Lower leg skin (tissue), 4 donors: ENCODE measurements at regions not wholly inside any gene's neighbourhood (a gene's known extent, or its start where the extent isn't known, plus 50 kb on each side); places are given as distances from the start of the nearest gene placed in this dataset.

Source experiments
- DNase-seq, 2 donors: peaks; one replicate each; pipeline ENCODE4 v3.0.0-alpha.2; 2019; ENCODE audit warnings: low spot score in 2 of 2
- H3K4me3 ChIP-seq: fragments of 200-600 bp; sonication (generic); 2 replicates; pipeline ENCODE4 v1.5.1; 2017; ENCODE audit warnings: mild to moderate bottlenecking, low read depth; ENCODE audit not compliant: poor library complexity, severe bottlenecking
- CTCF ChIP-seq, 3 donors: fragments of 450-650 bp; IDR thresholded peaks; one replicate each; pipeline ENCODE4 v1.5.1; 2016; ENCODE audit warnings: antibody characterized with exemption in 3 of 3, mild to moderate bottlenecking in 3 of 3, moderate library complexity in 2 of 3
- POLR2A ChIP-seq, 2 donors: fragments of 450-650 bp; IDR thresholded peaks; one replicate each; pipeline ENCODE4 v1.6.1; 2016 to 2017; ENCODE audit warnings: antibody characterized with exemption in 2 of 2, mild to moderate bottlenecking in 1 of 2, moderate library complexity in 1 of 2
- WGBS, 2 donors: methylation state at CpG; one replicate each; pipeline ENCODE4 v1.1.5; 2018; 5-methylcytosine and 5-hydroxymethylcytosine counted together
- intact Hi-C: fragments of 100-400 bp; cut with DNase I; formaldehyde crosslinking; loops from one replicate; pipeline ENCODE4 v1.15.0; 2023; ENCODE audit warnings: low total_unique reads

DNA sequence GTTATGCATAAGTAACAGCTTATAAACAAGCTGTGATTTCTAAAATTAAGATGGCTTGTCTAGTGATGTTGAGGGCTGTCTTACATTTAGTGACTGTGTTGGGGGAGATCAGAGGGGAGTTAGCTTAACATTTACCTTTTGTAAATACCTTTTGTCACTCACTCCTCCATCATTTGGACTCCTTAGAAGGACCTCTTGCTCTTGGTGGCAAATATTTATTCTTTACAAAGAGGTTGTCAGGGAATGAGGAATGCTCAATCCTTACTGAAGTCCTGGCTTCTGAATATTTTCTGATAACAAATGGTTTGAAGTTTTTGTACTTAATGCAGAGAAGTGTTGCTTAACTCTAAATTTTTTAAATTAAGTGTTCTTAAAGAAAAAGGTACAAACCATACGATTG is 438.8 kb upstream of the FAM98A start:
- intact Hi-C loops: no loop called here
- 91 to 92% methylated on average over 1 of the region's 1 CpG for WGBS, 2 donors
- no peak for DNase-seq
- TF ChIP-seq POLR2A (IDR thresholded peaks at IDR 0.05) (no peak), CTCF (IDR thresholded peaks at IDR 0.05) (no peak)
- H3K4me3 ChIP-seq: no peak overlapping the region

DNA sequence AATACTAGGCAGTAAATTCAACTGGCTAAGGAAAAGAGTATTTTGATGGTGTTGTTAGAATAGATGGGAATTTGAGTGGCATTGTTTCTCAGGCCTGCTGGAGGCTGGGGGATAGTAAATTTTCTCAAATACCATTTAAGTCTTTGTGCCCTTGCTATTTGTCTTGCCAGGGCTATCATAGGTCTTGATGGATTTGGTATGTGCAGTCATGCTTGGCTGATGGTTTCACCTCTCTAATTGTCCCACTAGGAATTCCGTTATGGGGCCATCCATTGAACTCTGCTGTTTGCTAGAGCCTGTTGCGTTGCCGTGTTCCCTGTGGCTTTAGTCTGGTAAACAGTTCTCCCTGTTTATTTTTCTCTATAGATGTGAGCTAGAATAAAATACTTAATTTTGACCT is 438.1 kb upstream of the FAM98A start:
- no peak for TF ChIP-seq POLR2A (IDR thresholded peaks at IDR 0.05)
- TF ChIP-seq CTCF (IDR thresholded peaks at IDR 0.05): no peak
- intact Hi-C loops: no loop called here
- DNase-seq: no peak
- no peak overlapping the region for H3K4me3 ChIP-seq
- 63 to 67% methylated on average over 3 of the region's 3 CpGs for WGBS, 2 donors

GRCh38 chr2:34031097-34031496 is 432.0 kb upstream of the FAM98A start:
- intact Hi-C loops: no loop called here
- H3K4me3 ChIP-seq: no peak overlapping the region
- WGBS, 2 donors: 14 to 20% methylated on average over 1 of the region's 1 CpG
- TF ChIP-seq CTCF (IDR thresholded peaks at IDR 0.05) (no peak), POLR2A (IDR thresholded peaks at IDR 0.05) (no peak)
- DNase-seq: no peak

DNA sequence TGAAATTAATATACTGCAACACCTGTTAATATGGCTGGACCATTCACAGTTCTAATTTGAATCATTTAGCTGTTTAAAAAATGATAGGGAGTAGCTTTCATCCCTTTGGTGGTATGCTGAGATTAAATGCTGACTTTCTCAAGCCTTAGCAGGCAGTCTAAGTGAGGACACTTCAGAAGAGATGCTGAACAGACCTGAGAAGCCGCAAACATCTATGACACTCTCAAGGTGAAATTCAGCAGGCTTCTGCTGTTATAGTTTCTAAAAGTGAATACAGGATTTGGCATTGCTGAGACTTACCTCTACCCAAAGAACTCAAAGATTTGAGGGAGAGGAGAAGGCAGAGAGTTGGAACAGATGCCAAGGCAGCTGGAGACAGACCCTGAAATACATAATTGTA is 431.2 kb upstream of the FAM98A start:
- DNase-seq: no peak
- TF ChIP-seq POLR2A (IDR thresholded peaks at IDR 0.05) (no peak), CTCF (IDR thresholded peaks at IDR 0.05) (no peak)
- intact Hi-C loops: no loop called here
- H3K4me3 ChIP-seq: no peak overlapping the region
- 83 to 100% methylated on average over 1 of the region's 1 CpG for WGBS, 2 donors

DNA sequence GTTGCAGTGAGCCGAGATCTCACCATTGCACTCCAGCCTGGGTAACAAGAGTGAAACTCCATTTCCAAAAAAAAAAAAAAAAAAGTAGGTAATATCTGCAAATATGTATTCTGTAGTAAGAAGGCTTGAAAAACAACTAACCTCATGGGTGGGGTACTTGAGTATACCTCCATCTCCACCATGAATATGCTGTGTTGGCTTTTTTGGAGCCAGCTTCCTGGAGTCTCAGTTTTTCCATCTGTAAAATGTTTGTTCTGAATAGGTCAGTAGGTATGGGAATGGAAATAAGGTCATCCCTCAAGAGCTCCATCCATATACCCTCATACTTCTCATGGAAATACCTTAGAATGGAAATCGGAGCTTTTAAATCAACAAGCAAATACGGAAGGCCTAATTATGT is 430.0 kb upstream of the FAM98A start:
- TF ChIP-seq POLR2A (IDR thresholded peaks at IDR 0.05) (no peak), CTCF (IDR thresholded peaks at IDR 0.05) (no peak)
- 75 to 83% methylated on average over 3 of the region's 3 CpGs for WGBS, 2 donors
- H3K4me3 ChIP-seq: no peak overlapping the region
- intact Hi-C loops: no loop called here
- no peak for DNase-seq

- 35 to 56% methylated on average over 1 of the region's 1 CpG for WGBS, 2 donors
- intact Hi-C loops: no loop called here
- H3K4me3 ChIP-seq: no peak overlapping the region
- no peak for TF ChIP-seq CTCF (IDR thresholded peaks at IDR 0.05)
- TF ChIP-seq POLR2A (IDR thresholded peaks at IDR 0.05): no peak
- DNase-seq: no peak
Observed at GRCh38 chr2:34025196-34025595, 426.1 kb upstream of the FAM98A start.
